ENCODE measurements at regions not wholly inside any gene's neighbourhood (a gene's known extent, or its start where the extent isn't known, plus 50 kb on each side); places are given as distances from the start of the nearest gene placed in this dataset.

DNA sequence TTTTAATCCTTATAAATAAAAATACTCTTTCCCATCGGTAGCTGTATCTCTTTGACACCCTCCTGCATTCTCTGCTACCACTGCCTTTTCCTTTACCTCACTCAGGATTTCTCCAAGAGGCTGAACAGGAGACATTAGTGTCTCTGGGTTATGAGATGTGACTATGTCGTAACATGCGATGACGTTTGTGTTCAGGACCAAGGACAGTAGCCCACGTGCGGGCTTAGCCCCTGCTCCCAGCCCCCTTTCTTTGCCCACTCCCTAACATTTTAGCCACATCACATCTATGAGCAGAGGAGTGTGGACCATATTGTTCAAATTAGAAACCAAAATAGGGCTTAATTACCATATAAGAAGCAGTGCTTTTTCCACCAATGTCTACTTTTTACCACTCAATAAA, 369.3 kb downstream of the FBXW7 start:
- Mint-ChIP-seq H3K4me1 (ENCODE audit: insufficient read depth, unreplicated experiment) (no peaks in the 10 kb centered on the region), H3K36me3 (ENCODE audit: insufficient read depth, unreplicated experiment) (no peaks in the 10 kb centered on the region), H3K27me3 (ENCODE audit: insufficient read depth, unreplicated experiment) (peaks cover 12% of the 10 kb centered on the region), H3K4me3 (ENCODE audit: unreplicated experiment) (no peak overlapping the region), H3K9me3 (ENCODE audit: unreplicated experiment) (no peaks in the 10 kb centered on the region), H3K27ac (ENCODE audit: low read depth, unreplicated experiment) (no peak overlapping the region)
- DNase-seq (ENCODE audit: unreplicated experiment) = peak; percentile 26
- BruUV-seq (replicated peaks) = no TSS peak
- TF ChIP-seq CTCF (IDR thresholded peaks at IDR 0.05; ENCODE audit: unreplicated experiment) = no peak
- intact Hi-C loops (cut with micrococcal nuclease) = no loop called here
- CTCF ChIA-PET = no interaction called here
- POLR2A ChIA-PET = interaction anchor here (0.7 to 1.0 kb wide), 2 partner anchors 13 to 556 kb away, joined by 3 to 4 read pairs; no protein-coding TSS in a partner anchor

DNA sequence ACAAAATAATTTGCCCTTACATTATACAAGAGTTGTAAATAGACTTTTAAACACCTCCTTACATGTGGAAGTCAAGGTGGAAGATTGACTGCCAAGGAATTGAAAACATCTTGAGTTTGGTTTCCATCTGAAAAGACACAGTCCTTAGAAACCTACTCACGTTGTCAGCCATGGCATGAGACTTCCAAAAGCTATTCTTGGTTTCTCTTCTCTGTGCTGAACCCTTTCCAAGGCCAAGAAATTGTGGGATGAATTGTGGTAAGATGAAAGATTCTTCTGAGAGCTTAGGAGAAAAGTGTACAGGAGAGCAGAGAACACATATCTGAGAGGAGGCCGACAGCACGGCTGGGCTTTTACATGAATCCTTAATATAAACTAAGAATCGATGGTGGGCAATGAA, 370.0 kb downstream of the FBXW7 start:
- Mint-ChIP-seq H3K4me3 (ENCODE audit: unreplicated experiment) (no peak overlapping the region), H3K36me3 (ENCODE audit: insufficient read depth, unreplicated experiment) (no peaks in the 10 kb centered on the region), H3K27ac (ENCODE audit: low read depth, unreplicated experiment) (no peak overlapping the region), H3K9me3 (ENCODE audit: unreplicated experiment) (no peaks in the 10 kb centered on the region), H3K27me3 (ENCODE audit: insufficient read depth, unreplicated experiment) (peaks cover 12% of the 10 kb centered on the region), H3K4me1 (ENCODE audit: insufficient read depth, unreplicated experiment) (no peaks in the 10 kb centered on the region)
- ChIA-PET CTCF (no interaction called here), POLR2A (interaction anchor here (1.0 kb wide), 1 partner anchor 12 kb away, joined by 4 read pairs; no protein-coding TSS in a partner anchor)
- BruUV-seq (replicated peaks) = no TSS peak
- no peak for DNase-seq (ENCODE audit: unreplicated experiment)
- intact Hi-C loops (cut with micrococcal nuclease) = no loop called here
- no peak for TF ChIP-seq CTCF (IDR thresholded peaks at IDR 0.05; ENCODE audit: unreplicated experiment)

- TF ChIP-seq CTCF (IDR thresholded peaks at IDR 0.05; ENCODE audit: unreplicated experiment) = no peak
These were observed 370.7 kb downstream of the FBXW7 start for GRCh38 chr4:152165146-152165545.

DNA sequence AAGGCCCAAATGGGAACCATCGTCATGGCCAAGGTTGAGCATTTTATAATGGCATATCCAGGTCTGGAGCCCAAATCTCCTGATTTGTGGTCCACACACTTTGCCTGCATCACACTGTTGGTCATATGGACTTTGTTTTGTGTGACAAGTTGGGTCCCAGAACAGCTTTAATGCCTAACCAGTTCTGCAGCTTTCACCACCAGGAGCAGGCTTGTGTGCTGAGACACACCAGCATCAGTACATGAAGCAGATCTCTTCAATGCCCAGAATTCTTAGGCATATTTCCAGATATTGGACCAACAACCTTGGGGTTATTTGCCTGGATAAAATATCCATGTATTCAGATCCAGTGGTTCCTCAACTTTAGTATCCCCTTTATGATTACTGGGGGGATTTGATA, 371.3 kb downstream of the FBXW7 start:
- H3K4me3 Mint-ChIP-seq (ENCODE audit: unreplicated experiment) = no peak overlapping the region
- no peaks in the 10 kb centered on the region for H3K36me3 Mint-ChIP-seq (ENCODE audit: insufficient read depth, unreplicated experiment)
- no TSS peak for BruUV-seq (replicated peaks)
- ChIA-PET POLR2A (interaction anchor here (0.7 kb wide), 1 partner anchor 95 kb away, joined by 3 read pairs; no protein-coding TSS in a partner anchor), CTCF (no interaction called here)
- DNase-seq (ENCODE audit: unreplicated experiment) = no peak
- no peak for TF ChIP-seq CTCF (IDR thresholded peaks at IDR 0.05; ENCODE audit: unreplicated experiment)
- H3K27ac Mint-ChIP-seq (ENCODE audit: low read depth, unreplicated experiment) = no peak overlapping the region
- intact Hi-C loops (cut with micrococcal nuclease) = no loop called here
- H3K4me1 Mint-ChIP-seq (ENCODE audit: insufficient read depth, unreplicated experiment) = no peaks in the 10 kb centered on the region
- H3K9me3 Mint-ChIP-seq (ENCODE audit: unreplicated experiment) = no peaks in the 10 kb centered on the region
- peaks cover 12% of the 10 kb centered on the region for H3K27me3 Mint-ChIP-seq (ENCODE audit: insufficient read depth, unreplicated experiment)

More at GRCh38 chr4:152165146-152165545, 370.7 kb downstream of the FBXW7 start:
- CTCF ChIA-PET = no interaction called here
- H3K9me3 Mint-ChIP-seq (ENCODE audit: unreplicated experiment) = no peaks in the 10 kb centered on the region
- POLR2A ChIA-PET = interaction anchor here (0.7 kb wide), 1 partner anchor 94 kb away, joined by 3 read pairs; no protein-coding TSS in a partner anchor
- no peaks in the 10 kb centered on the region for H3K36me3 Mint-ChIP-seq (ENCODE audit: insufficient read depth, unreplicated experiment)
- intact Hi-C loops (cut with micrococcal nuclease) = no loop called here
- no peak for DNase-seq (ENCODE audit: unreplicated experiment)
- peaks cover 12% of the 10 kb centered on the region for H3K27me3 Mint-ChIP-seq (ENCODE audit: insufficient read depth, unreplicated experiment)
- BruUV-seq (replicated peaks) = no TSS peak
- H3K27ac Mint-ChIP-seq (ENCODE audit: low read depth, unreplicated experiment) = no peak overlapping the region
- no peaks in the 10 kb centered on the region for H3K4me1 Mint-ChIP-seq (ENCODE audit: insufficient read depth, unreplicated experiment)
- no peak overlapping the region for H3K4me3 Mint-ChIP-seq (ENCODE audit: unreplicated experiment)

Measured in MCF 10A (cell line).